ENCODE measurements at regions not wholly inside any gene's neighbourhood (a gene's known extent, or its start where the extent isn't known, plus 50 kb on each side); places are given as distances from the start of the nearest gene placed in this dataset.

DNA sequence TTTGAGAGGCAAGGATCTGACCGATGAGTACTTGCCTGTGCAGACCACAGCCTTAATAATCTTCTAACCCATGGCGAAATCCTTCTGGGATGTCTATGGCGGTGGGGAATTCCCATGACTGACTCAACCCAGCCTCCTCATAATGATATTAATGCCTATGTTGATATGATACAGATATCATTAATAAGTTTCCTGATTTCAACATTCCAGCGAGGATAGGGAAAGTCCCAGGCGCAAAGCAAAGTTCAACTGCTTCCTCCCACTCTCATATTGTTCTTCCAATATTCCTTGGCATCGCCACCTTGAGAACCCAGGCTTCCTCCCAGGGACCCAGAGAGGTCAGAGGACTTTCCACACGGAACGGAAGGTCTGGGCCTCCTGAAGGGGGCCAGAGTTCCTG is 110.3 kb upstream of the TMEM45B start:
- H3K27ac ChIP-seq (ENCODE audit: extremely low read depth, low read depth, low read length): no peak overlapping the region
- no peak for DNase-seq (ENCODE audit: extremely low read depth in 1 of 4, low spot score in 3 of 4)
- no peak for TF ChIP-seq SRSF7 (optimal IDR thresholded peaks at IDR 0.05; ENCODE audit: low read depth, low read length)
- no peak for TF ChIP-seq FOS (IDR thresholded peaks at IDR 0.05; ENCODE audit: extremely low read depth, insufficient read length)
- no peak for TF ChIP-seq ZNF696 (CRISPR knock-in tag; conservative IDR thresholded peaks at IDR 0.05)
- TF ChIP-seq OTX1 (CRISPR knock-in tag; IDR thresholded peaks at IDR 0.05): no peak
- no peak overlapping the region for H3K9ac ChIP-seq (ENCODE audit: insufficient read depth in 1 of 2, low read depth in 2 of 2, low read length in 2 of 2)
- POLR2A ChIA-PET: no interaction called here
- BruUV-seq (replicated peaks): no TSS peak
- H4K20me1 ChIP-seq (replicated peaks; ENCODE audit: control insufficient read depth, insufficient read depth, low read length): no peaks in the 10 kb centered on the region
- no peak overlapping the region for H2AFZ ChIP-seq (ENCODE audit: low read depth, low read length)
- CTCF ChIA-PET (ENCODE audit: low intra/inter-chr PET ratio): interaction anchor here (0.9 kb wide), 1 partner anchor 9 kb away, joined by 3 read pairs; no protein-coding TSS in a partner anchor
- no peak for FAIRE-seq
- intact Hi-C loops (cut with micrococcal nuclease): no loop called here
- H3K4me1 ChIP-seq (replicated peaks in 1 of 2; ENCODE audit: control insufficient read depth in 2 of 2, insufficient read depth in 2 of 2, low read length in 2 of 2): no peaks in the 10 kb centered on the region
- H3K9me3 ChIP-seq (replicated peaks; ENCODE audit: control insufficient read depth, insufficient read depth, low read depth, low read length): no peaks in the 10 kb centered on the region
- no peaks in the 10 kb centered on the region for H3K9me1 ChIP-seq (ENCODE audit: control insufficient read depth, insufficient read depth, low read length)
- 0% methylated on average over 8 of the region's 8 CpGs for WGBS (ENCODE audit: insufficient coverage, low coverage, missing lambda C conversion rate)
- H3K4me3 ChIP-seq: no peak overlapping the region
- no peak for ATAC-seq
- no peaks in the 10 kb centered on the region for H3K79me2 ChIP-seq (ENCODE audit: control insufficient read depth, insufficient read depth, low read length)
- H3K4me2 ChIP-seq (ENCODE audit: insufficient read depth, low read length): no peak overlapping the region
- in situ Hi-C loops (cut with MboI): no loop called here
- H3K27me3 ChIP-seq (ENCODE audit: control insufficient read depth in 2 of 2, insufficient read depth in 2 of 2, low read length in 2 of 2): peaks cover 2 to 41% of the 10 kb centered on the region in 2 experiments; a peak in 3 of 5 replicates
- no peaks in the 10 kb centered on the region for H3K36me3 ChIP-seq (ENCODE audit: control insufficient read depth, insufficient read depth, low read length)

GRCh38 chr11:129705933-129706332 is 109.7 kb upstream of the TMEM45B start:
- no peak for FAIRE-seq
- H3K4me1 ChIP-seq (replicated peaks in 1 of 2; ENCODE audit: control insufficient read depth in 2 of 2, insufficient read depth in 2 of 2, low read length in 2 of 2): no peaks in the 10 kb centered on the region

More at GRCh38 chr11:129705933-129706332, 109.7 kb upstream of the TMEM45B start:
- TF ChIP-seq FOSL1 (tag; conservative IDR thresholded peaks at IDR 0.05) (no peak), FOXA1 (IDR thresholded peaks at IDR 0.05; ENCODE audit: borderline replicate concordance) (no peak), JUND (IDR thresholded peaks at IDR 0.05; ENCODE audit: borderline replicate concordance, low read depth, low read length) (no peak), JUND (tag; IDR thresholded peaks at IDR 0.05; ENCODE audit: borderline replicate concordance, low read depth, low read length) (no peak), ZBTB8A (IDR thresholded peaks at IDR 0.05; ENCODE audit: partially characterized antibody) (no peak), HDAC6 (IDR thresholded peaks at IDR 0.05; ENCODE audit: low read depth, low read length) (no peak), NUFIP1 (IDR thresholded peaks at IDR 0.05; ENCODE audit: partially characterized antibody) (no peak), ELF1 (tag; IDR thresholded peaks at IDR 0.05) (no peak), NFATC3 (IDR thresholded peaks at IDR 0.05) (no peak), CCNT2 (IDR thresholded peaks at IDR 0.05; ENCODE audit: borderline replicate concordance, extremely low read depth, insufficient read length, low read depth, low read length) (no peak), MEF2A (IDR thresholded peaks at IDR 0.05; ENCODE audit: control insufficient read depth, low read depth, low read length) (no peak), HOXB6 (CRISPR knock-in tag; IDR thresholded peaks at IDR 0.05; ENCODE audit: borderline replicate concordance) (no peak), MEF2D (tag; conservative IDR thresholded peaks at IDR 0.05; ENCODE audit: low read depth) (no peak)
- Histone ChIP-seq H3K4me3 (no peak overlapping the region), H3K36me3 (ENCODE audit: control insufficient read depth, insufficient read depth, low read length) (no peaks in the 10 kb centered on the region), H3K9me1 (ENCODE audit: control insufficient read depth, insufficient read depth, low read length) (no peaks in the 10 kb centered on the region), H2AFZ (ENCODE audit: low read depth, low read length) (no peak overlapping the region), H3K79me2 (ENCODE audit: control insufficient read depth, insufficient read depth, low read length) (no peaks in the 10 kb centered on the region), H3K27ac (ENCODE audit: extremely low read depth, low read depth, low read length) (no peak overlapping the region), H3K4me2 (ENCODE audit: insufficient read depth, low read length) (no peak overlapping the region), H4K20me1 (replicated peaks; ENCODE audit: control insufficient read depth, insufficient read depth, low read length) (no peaks in the 10 kb centered on the region), H3K27me3 (ENCODE audit: control insufficient read depth in 2 of 2, insufficient read depth in 2 of 2, low read length in 2 of 2) (peaks cover 2 to 45% of the 10 kb centered on the region in 2 experiments; a peak in 3 of 5 replicates), H3K9me3 (replicated peaks; ENCODE audit: control insufficient read depth, insufficient read depth, low read depth, low read length) (no peaks in the 10 kb centered on the region), H3K9ac (ENCODE audit: insufficient read depth in 1 of 2, low read depth in 2 of 2, low read length in 2 of 2) (no peak overlapping the region)
- ChIA-PET POLR2A (no interaction called here), CTCF (ENCODE audit: low intra/inter-chr PET ratio) (interaction anchor here (0.9 kb wide), 1 partner anchor 10 kb away, joined by 3 read pairs; no protein-coding TSS in a partner anchor)
- WGBS (ENCODE audit: insufficient coverage, low coverage, missing lambda C conversion rate): 0% methylated on average over 7 of the region's 7 CpGs
- intact Hi-C loops (cut with micrococcal nuclease): no loop called here
- in situ Hi-C loops (cut with MboI): no loop called here
- no TSS peak for BruUV-seq (replicated peaks)
- no peak for DNase-seq (ENCODE audit: extremely low read depth in 1 of 4, low spot score in 3 of 4)
- no peak for ATAC-seq

Measured in K562 (cell line).